ENCODE measurements at regions not wholly inside any gene's neighbourhood (a gene's known extent, or its start where the extent isn't known, plus 50 kb on each side); places are given as distances from the start of the nearest gene placed in this dataset.
A peak's percentile ranks its signal among the peaks of the same experiment; 100 is the strongest.

GRCh38 chr2:240251848-240252190, 111.4 kb upstream of the OTOS start:
- Histone ChIP-seq H3K27ac (ENCODE audit: insufficient read depth, low read length) (peak overlapping the region; percentile 81), H3K9ac (ENCODE audit: low read depth, low read length) (no peak overlapping the region), H2BK20ac (ENCODE audit: low read depth, low read length) (0 out of 2 replicates have a peak overlapping the region, but pooled peaks have one; percentile 63), H3K4ac (ENCODE audit: low read depth, low read length) (peak overlapping the region; percentile 88), H2AK9ac (replicated peaks; ENCODE audit: low read depth, low read length, poor library complexity) (peak overlapping the region; percentile 97), H2BK5ac (ENCODE audit: low read depth, low read length, poor library complexity, severe bottlenecking) (peak overlapping the region; percentile 72), H4K8ac (ENCODE audit: low read depth in 2 of 2, low read length in 2 of 2) (peak overlapping the region; percentile 29 to 96; a peak in 2 of 4 replicates), H3K4me1 (ENCODE audit: control insufficient read depth, insufficient read depth, low read length) (peaks cover 14% of the 10 kb centered on the region), H3K56ac (ENCODE audit: extremely low read depth, insufficient read depth, low read length) (no peak overlapping the region), H4K91ac (ENCODE audit: insufficient read depth, low read depth, low read length) (peak overlapping the region; percentile 88; the same call in 1 of the 2 replicates), H3K9me1 (ENCODE audit: insufficient read depth, low read length) (peaks cover 10% of the 10 kb centered on the region; the same call in 1 of the 2 replicates), H4K5ac (ENCODE audit: low read depth, low read length) (no peak overlapping the region; the same call in 1 of the 2 replicates), H3K79me1 (ENCODE audit: low read depth in 1 of 2, low read length in 2 of 2) (no peaks in the 10 kb centered on the region), H3K4me2 (ENCODE audit: low read depth, low read length) (no peak overlapping the region), H2AK5ac (ENCODE audit: low read depth, low read length) (peak overlapping the region; percentile 86), H2AFZ (replicated peaks; ENCODE audit: low read length, poor library complexity) (peak overlapping the region; percentile 98), H3K18ac (ENCODE audit: low read depth, low read length) (no peak overlapping the region), H3K9me3 (ENCODE audit: control insufficient read depth, insufficient read depth, low read length) (peaks cover 2% of the 10 kb centered on the region; the same call in 1 of the 2 replicates), H2BK15ac (ENCODE audit: low read depth, low read length) (no peak overlapping the region), H2BK120ac (ENCODE audit: low read depth, low read length) (peak overlapping the region; percentile 97), H3K14ac (replicated peaks; ENCODE audit: low read depth, low read length) (peak overlapping the region; percentile 91), H3K4me3 (ENCODE audit: insufficient read depth, low read depth, low read length) (no peak overlapping the region), H3K23ac (ENCODE audit: low read depth, low read length) (no peak overlapping the region), H4K20me1 (ENCODE audit: insufficient read depth, low read length) (no peaks in the 10 kb centered on the region), H3K27me3 (ENCODE audit: control insufficient read depth, insufficient read depth, low read length) (0 out of 2 replicates have a peak, but pooled peaks cover 2% of the 10 kb centered on the region), H3K36me3 (ENCODE audit: control insufficient read depth, insufficient read depth, low read length) (no peaks in the 10 kb centered on the region)
- no TSS peak for BruUV-seq (replicated peaks)
- DNase-seq (no peak), ATAC-seq (ENCODE audit: low read depth) (no peak)
- dilution Hi-C loops (cut with HindIII; ENCODE audit: low sequenced_read_pairs, unreplicated experiment) (no loop called here), in situ Hi-C loops (cut with MboI; ENCODE audit: low sequenced_read_pairs) (no loop called here), intact Hi-C loops (cut with micrococcal nuclease) (no loop called here)
- POLR2A ChIA-PET (ENCODE audit: unreplicated experiment): no interaction called here
- TF ChIP-seq CTCF (conservative IDR thresholded peaks at IDR 0.05; ENCODE audit: low read depth, low read length) (no peak), FOS (IDR thresholded peaks at IDR 0.05; ENCODE audit: low read depth, low read length) (no peak), MXI1 (IDR thresholded peaks at IDR 0.05; ENCODE audit: borderline replicate concordance, low read depth, low read length) (no peak), CHD1 (IDR thresholded peaks at IDR 0.05; ENCODE audit: low read depth, low read length) (no peak), NFE2L2 (IDR thresholded peaks at IDR 0.05; ENCODE audit: low read depth, low read length) (no peak), MAZ (IDR thresholded peaks at IDR 0.05; ENCODE audit: borderline replicate concordance, low read depth, low read length) (no peak)
- CTCF ChIA-PET: no interaction called here
- WGBS, 2 experiments (ENCODE audit: extremely low coverage in 2 of 2, insufficient read length in 1 of 2): no CpG with 5 or more reads among the region's 6 CpGs

Measured in IMR-90 (cell line).